ENCODE measurements at regions not wholly inside any gene's neighbourhood (a gene's known extent, or its start where the extent isn't known, plus 50 kb on each side); places are given as distances from the start of the nearest gene placed in this dataset.
A peak's percentile ranks its signal among the peaks of the same experiment; 100 is the strongest.
"Not testable (repeated sequence)": the region's sequence is repeated elsewhere in the genome, so short reads cannot be mapped to it uniquely, and the experiment has no call there.

DNA sequence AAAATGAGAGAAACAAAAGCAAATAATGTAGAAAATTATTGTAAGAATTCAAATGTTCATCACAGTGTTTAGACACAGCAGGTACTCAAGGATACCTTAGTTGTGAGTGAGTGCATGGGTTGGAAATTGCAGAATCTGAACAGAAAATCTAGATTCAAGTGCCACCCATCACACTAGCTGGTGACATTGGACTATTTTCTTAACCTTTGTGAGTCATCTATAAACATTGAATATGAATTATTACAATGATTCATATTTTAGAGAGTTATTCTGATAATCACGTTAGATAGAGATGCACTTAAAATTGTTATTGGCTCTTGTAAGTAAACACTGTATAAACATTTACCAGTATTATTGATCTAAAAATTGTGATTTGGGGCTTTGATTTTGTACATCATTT is 1113.1 kb downstream of the STIM2 start:
- no peak for DNase-seq

GRCh38 chr4:27974339-27974738 is 1113.7 kb downstream of the STIM2 start:
- no peak for DNase-seq

- DNase-seq, result not testable (repeated sequence)
Measured at GRCh38 chr4:27974881-27975280, 1114.2 kb downstream of the STIM2 start.

DNA sequence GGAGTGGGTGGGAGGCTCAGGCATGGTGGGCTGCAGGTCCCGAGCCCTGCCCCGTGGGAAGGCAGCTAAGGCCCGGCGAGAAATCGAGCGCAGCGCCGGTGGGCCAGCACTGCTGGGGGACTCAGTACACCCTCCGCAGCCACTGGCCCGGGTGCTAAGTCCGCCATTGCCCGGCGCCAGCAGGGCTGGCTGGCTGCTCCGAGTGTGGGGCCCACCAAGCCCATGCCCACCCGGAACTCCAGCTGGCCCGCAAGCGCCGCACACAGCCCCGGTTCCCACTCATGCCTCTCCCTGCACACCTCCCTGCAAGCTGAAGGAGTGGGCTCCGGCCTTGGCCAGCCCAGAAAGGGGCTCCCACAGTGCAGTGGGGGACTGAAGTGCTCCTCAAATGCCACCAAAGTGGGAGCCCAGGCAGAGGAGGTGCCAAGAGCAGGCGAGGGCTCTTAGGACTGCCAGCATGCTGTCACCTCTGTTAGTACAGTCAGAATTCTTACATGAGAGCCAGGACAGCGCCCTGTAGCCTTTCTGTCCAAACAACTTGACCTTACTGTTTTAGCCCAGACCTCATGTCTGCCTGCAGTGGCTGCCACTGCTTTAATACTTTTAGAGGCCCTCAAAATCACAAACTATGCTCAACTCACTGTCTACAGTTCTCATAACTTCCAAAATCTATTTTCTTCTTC is 1117.9 kb downstream of the STIM2 start:
- not testable (repeated sequence) for DNase-seq

DNA sequence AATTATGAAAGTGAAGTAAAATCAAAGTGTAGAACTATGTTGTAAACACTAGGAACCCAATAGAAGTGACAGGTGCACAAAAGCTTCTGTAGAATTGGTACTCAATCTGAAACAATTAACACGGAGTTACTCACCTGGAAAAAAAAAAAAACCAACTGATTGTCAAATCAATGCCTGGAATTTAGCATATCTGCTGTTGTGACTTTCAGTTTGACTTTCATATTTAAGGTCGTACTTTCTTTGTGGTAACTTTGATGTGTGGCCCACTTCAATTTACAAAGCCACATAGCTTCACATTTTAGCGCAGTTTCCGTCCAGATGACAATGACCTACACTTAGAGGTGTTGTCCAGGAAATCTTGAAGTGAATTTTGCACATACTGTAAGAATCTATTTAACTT is 1124.9 kb downstream of the STIM2 start:
- no peak for DNase-seq

DNA sequence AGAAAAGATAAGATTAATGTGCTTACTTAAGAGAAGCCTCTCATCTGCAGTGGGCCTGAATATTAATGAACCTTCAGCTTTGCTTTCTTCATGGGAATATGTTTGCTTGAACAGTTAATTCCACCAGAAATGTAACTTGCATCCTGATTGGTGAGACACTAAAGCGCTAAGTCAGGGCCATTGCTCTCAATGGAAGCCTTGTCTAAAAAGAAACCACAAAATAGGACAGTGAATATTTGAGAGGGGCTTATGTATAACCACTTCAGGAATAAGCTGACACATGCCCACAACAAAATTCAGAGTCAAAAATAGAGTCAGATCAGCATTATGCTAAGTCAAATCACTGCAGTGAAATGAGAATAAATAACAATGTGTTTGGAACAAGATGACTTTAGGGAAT is 1125.8 kb downstream of the STIM2 start:
- no peak for DNase-seq

DNA sequence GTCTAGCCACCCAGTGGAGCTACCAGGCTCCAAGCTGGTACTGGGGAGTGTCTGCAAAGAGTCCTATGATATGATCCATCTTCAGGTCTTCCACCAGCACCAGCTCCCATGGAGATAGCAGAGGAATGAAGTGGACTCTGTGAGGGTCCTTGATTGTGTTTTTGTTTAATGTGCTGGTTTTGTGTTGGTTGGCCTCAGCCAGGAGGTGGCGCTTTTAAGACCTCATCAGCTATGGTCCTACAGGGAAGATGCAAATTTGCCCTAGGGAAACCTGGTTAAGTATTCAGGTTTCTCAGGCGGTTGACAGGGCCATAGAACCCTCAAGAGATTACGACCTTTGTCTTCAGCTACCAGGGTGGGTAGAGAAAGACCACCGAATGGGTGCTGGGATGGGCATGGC is 1141.1 kb downstream of the STIM2 start:
- DNase-seq, result no peak

DNA sequence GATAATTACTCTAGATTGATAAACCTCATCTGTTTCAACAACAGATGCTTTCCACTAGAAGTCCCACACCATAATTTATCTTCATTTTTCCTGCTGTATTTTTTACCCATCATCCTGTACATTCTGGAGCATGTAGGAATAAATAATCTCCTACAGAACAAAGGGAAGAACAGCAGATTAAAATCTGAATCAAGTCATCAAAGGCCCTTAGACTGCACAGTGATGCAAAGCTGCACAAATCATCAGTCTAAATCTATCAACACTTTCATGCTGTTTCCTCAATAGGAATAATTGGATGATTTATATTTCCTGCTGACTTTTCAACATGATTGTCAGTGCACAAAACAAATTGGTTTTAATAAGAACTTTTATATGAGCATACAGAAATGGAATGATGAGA is 1143.9 kb downstream of the STIM2 start:
- peak; percentile 4 for DNase-seq

GRCh38 chr4:28006021-28006420 is 1145.4 kb downstream of the STIM2 start:
- no peak for DNase-seq

GRCh38 chr4:28007693-28008092 is 1147.1 kb downstream of the STIM2 start:
- no peak for DNase-seq

- no peak for DNase-seq
Measured at GRCh38 chr4:28009541-28009940, 1148.9 kb downstream of the STIM2 start.

- peak; percentile 52 for DNase-seq
Measured at GRCh38 chr4:28010577-28011240, 1150.1 kb downstream of the STIM2 start.

DNA sequence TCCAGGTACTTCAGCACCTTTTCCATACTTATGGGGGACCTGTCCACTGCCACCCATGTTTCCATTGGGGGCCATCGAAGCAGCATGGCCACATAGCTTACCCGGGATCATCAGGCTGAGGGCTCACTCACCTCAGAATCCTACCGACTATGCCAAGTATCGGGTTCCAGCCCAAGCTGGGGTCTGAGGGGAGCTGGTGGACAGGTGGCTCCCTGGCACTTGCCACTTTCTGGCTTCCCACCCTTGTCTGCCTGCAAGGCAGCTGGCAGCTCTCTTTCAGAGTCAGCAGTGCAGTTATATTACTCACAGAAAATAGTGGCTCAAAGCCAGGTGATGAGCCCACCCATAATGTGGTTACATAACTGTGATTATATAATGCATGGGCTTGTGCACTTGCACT is 1153.8 kb downstream of the STIM2 start:
- no peak for DNase-seq

- DNase-seq, result no peak
Measured at GRCh38 chr4:28015996-28016395, 1155.4 kb downstream of the STIM2 start.

GRCh38 chr4:28038253-28038652 is 1177.6 kb downstream of the STIM2 start:
- peak; percentile 4 for DNase-seq

- DNase-seq, result no peak
Measured at GRCh38 chr4:28062562-28062961, 1201.9 kb downstream of the STIM2 start.

GRCh38 chr4:28073860-28074555 is 1213.4 kb downstream of the STIM2 start:
- DNase-seq, result no peak

DNA sequence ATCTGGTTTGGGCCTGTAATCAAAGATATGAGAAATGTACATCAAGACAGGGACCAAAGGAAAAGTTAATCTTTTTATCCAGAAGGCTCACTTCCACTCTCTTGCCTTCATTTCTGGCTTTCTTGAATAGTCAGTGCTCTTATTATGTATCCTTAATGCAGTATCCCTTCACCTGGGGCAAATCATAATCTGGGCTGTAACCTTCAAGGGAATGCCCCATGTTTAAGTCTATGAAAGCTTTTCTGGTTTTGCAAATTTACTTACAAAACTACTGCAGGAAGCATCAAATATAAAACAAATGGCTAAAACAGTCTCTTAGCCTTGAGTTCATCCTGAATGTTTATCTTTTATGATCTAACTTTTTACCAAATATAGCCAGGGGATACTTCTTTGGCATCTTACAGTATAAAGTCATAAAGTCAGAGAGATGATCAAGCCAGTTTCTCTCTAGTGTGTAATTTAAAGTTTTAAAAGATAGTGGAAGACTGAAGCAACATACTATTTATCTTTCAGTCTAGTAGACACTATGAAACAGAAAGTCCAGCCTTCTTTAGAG is 1214.8 kb downstream of the STIM2 start:
- DNase-seq, result peak; percentile 1

GRCh38 chr4:28077203-28077602 is 1216.6 kb downstream of the STIM2 start:
- DNase-seq, result not testable (repeated sequence)

GRCh38 chr4:28082686-28083390 is 1222.2 kb downstream of the STIM2 start:
- DNase-seq, result peak; percentile 6

DNA sequence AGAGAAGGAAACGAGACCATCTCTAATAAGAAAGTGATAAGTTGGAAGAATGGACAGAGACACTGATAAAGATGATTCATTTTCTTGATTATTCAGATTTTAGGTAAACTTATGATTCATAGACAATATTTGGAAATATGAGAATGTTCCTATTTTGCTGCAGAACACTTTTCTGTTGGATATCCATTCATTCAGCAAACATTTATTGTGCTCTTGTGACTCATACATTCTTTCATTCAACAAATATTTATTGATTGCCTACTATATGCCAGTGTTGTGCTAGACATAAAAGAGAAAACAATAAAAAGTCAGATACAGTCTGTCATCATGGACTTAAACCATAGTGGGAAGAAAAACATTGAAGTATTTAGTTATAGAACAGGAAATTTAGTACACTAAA is 1232.0 kb downstream of the STIM2 start:
- no peak for DNase-seq

- DNase-seq, result no peak
Measured at GRCh38 chr4:28093071-28093470, 1232.4 kb downstream of the STIM2 start.

DNA sequence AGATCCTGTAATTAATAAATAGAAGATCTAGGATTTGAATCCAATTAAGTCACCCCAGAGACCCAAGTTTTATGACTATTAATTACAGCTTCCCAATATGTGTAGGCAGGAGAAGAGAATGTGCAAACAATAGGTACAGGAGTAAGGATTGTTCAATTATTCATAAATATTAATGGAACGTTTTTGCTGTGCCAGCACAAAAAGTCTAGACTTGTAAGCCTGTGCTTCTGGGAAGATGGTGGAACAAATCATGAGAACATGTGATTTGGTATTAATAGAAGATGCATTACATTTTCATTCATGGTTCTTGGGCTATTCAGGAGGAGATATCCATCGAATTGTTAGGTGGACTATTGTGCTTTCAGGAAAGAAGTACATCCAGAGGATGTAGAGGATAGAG is 1240.9 kb downstream of the STIM2 start:
- no peak for DNase-seq
